Stimulated activated naive CD4-positive, alpha-beta T cell (primary cell): ENCODE measurements at regions not wholly inside any gene's neighbourhood (a gene's known extent, or its start where the extent isn't known, plus 50 kb on each side); places are given as distances from the start of the nearest gene placed in this dataset.
A peak's percentile ranks its signal among the peaks of the same experiment; 100 is the strongest.
"Not testable (repeated sequence)": the region's sequence is repeated elsewhere in the genome, so short reads cannot be mapped to it uniquely, and the experiment has no call there.

Experiments
- DNase-seq, 6 experiments: peaks; one replicate each; lab custom pipeline; 2025; lab: John Stamatoyannopoulos, UW

DNA sequence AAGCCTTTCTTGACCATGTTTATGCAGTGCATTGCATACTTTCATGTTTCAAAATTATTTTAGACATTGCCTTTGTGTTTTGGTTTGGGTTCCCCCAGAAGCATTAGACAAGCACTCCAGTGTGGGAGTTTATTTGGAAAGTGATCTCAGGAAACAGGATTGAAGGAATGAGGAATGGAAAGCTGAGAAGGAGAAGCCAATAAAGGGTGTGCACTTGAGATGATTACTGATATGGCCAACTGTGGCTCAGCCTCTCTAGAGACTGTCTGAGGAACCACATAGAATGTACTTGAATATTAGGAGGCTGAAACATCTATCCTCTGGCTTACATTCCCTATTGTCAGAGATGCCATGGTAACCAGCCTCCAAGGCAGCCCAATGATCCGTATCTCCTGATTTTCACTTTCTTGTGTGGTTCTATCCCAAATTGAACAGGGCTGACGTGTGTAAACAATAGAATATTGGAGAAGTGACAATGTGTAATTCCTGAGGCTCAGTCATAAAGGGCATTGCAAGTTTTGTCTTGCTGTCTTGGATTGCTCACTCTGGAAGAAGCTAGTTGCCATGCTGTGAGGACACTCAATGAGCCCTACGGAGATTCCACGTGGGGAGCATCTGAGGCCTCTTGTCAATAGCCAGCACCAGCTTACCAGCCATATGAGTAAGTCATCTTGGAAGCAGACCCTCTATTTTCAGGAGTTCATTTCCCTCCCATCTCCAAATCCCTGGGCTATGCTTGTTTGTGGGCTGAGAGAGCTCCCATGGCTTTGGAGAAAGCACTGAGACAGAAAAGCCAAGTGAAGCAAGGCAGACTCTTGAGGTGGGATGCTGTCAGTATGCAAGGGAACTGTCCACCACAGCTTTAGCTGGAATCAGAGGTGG is 84.7 kb downstream of the SCN11A start:
- DNase-seq: no peak

DNA sequence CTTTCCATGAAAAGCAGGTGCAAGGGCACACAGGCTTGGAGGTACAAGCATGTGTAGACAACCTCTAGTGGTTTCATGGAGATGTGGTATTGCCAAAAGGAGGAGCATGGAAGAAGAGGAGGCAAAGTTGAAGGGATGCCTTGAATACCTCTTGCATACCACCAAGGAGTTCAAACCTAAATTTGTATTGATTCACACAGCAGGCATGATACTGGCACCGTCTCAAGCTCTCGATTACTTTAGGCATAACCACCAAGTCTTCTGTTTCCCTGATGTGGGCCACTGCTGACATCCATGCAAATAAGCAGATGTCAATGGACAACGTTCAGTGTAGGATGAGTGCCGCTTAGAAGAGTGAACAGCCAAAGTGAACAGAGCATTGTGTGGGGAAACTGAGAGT is 87.1 kb downstream of the SCN11A start:
- no peak for DNase-seq

DNA sequence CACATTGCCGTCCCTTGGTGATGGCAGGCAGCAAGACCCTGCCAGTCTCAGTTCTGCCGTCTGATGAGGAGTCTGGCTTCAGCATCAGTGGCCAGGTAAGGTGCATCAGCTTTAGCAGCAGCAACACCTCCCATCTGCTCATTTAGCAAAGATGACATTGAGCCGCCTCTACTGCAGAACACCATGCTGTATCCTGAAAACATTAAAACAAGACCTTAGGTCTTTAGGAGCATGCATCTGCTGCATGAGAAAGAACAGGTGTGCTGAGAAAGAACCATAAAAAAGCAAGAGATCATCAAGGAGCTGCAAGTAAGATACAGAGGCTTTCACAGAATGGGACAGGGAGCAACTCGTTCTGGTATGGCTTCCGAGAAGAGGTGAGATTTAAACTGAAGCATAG is 87.5 kb downstream of the SCN11A start:
- no peak for DNase-seq

DNA sequence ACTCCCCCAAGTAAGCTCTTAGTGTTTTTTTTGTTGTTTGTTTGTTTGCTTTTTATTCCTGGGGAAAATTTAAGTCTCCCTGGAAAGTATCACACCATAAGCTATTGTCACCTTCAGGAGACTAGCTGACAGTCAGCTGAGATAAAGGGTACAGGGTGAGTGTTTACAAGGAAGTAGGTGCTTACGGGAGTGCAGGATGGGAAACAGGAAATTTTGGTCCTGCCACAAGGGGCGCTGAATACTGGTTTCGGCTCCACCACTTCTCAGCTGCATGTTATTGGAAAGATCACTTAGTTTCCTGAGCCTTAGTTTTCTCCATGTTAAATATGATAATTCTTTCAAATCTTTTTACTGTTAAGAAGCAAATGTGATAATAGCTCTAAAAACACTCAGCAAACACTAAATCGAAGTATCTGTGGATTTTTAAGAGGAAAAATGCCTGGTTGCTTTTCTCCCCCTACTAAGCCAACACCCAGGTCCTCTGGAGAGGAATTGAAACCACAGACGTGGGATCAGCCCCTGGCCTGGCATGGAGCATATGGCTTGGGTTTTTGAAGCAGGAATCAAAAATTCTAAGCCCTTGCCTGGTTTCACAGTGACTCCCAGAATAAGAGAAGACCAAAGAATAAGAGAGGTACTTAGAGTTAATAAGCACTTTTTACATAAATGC is 90.7 kb downstream of the SCN11A start:
- DNase-seq: peak in 2 of 6 experiments; percentile 1

DNA sequence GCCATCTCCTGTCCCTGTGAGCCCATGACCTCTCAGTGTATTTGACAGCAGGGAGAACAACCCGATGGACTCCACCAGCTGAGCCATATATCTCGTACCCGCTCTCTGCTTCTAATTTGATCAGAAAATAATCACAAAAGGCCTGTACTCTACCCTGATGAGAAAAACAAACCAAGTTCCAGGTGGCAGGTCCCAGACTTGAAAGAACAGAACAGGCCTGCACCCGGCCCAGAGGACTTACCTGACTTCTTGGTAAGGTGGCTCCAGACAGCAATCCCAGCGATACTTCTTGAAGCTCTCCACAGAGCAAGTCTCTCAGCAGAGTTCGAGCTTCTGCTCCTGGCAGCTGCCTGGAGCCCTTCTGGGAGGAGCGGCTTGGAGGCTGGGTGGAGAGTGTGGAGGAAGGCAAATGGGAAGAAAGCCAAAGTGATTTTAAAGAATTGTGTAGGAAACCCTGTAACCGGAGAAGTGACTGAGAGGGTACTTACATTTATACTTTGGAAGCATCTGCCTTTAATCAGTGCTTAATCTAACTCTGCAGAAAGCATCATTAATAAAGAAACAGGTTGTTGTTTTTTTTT is 91.6 kb downstream of the SCN11A start:
- DNase-seq: no peak

DNA sequence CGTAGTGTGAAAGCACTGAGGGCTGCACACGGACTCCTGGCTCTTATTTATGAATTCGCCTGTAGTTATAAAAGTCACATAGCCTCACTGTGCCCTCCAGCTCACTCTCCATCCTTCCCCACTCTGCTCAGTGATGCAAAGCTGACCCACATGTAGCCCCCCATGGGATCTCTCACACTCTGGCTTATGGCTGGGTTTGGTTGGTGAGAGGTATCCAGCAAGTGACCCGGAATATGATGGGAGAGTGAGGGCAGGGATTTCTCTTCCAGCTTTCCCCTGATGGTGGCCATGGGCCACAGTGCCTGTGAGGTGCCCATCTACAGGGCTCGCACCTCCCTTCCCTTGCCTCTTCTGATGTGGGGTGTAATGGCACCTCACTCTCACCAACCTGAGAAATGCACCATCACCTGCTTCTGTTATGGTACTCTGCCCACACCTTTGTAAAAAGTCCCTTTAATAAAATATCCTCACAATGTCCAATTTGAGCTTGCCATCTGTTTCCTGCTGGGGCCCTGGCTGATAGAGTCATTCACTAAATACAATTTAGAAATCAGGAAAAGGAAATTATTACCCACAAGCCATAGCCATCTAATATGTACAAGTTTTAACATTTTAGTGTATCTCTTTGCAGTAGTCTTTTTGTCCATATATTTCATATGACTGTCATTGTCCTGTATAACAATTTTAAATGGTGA is 93.6 kb downstream of the SCN11A start:
- no peak for DNase-seq

DNA sequence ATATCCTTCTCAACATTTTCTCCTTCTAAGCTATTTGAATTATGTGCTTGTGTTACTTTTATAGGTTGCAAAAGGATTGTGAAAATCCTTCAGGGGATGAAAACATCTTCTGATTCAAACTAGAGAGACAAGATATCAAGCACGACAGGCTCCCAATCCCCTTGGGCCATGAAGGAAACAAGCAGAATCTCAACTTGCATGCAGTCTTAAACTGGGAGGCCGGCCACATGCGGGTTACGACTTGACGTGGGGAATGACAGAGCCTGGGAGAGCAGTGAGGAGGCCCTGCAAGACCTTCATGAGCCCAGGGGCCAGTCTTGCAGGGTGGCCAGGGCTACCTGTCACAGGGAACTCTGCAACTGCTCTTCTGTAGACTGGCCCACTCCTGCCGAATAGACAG is 94.4 kb downstream of the SCN11A start:
- DNase-seq: no peak

DNA sequence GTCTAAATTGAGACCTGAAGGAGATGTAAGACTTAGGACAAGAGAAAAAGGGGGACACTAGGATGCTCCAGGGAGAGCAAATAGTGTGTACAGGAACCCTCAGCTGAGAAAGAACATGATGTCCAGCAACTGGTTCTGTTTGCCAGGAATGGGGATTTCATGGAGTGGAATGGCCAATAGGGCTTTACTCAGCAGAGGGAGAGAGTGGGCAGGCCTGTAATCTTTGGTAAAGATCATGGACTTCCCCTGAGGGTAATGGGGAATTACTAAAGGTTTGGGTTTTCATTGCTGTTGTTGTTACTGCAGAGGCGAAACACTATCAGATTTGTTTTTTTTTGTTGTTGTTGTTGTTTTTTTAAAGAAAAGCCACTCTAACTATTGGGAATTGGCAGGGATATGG is 99.0 kb downstream of the SCN11A start:
- no peak for DNase-seq

DNA sequence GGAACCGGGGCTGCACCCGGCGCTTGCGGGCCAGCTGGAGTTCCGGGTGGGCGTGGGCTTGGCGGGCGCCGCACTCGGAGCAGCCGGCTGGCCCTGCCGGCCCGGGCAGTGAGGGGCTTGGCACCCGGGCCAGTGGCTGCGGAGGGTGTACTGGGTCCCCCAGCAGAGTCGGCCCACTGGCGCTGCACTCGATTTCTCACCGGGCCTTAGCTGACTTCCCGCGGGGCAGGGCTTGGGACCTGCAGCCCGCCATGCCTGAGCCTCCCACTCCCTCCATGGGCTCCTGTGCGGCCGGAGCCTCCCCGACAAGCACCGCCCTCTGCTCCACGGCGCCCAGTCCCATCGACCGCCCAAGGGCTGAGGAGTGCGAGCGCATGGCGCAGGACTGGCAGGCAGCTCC is 100.6 kb downstream of the SCN11A start:
- not testable (repeated sequence) for DNase-seq

DNA sequence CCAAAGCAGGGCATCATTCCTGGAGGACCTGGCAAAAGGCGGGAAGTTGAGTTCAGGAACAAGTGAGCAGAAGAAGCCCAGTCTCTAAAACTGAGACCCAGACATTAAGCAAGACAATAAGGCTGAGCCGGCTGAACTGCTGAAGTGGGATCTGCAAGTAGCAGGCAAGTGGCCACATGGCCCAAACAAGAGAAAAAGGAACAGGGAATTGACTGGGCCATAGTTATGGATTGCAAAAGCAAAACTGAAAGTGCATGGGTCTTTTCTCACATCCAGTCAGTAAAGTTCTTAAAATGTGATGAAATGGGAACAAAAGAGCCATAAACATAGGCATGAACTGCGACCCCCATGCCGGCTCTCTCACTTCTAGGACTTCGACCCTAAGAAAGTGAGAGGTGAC is 101.2 kb downstream of the SCN11A start:
- DNase-seq: no peak

DNA sequence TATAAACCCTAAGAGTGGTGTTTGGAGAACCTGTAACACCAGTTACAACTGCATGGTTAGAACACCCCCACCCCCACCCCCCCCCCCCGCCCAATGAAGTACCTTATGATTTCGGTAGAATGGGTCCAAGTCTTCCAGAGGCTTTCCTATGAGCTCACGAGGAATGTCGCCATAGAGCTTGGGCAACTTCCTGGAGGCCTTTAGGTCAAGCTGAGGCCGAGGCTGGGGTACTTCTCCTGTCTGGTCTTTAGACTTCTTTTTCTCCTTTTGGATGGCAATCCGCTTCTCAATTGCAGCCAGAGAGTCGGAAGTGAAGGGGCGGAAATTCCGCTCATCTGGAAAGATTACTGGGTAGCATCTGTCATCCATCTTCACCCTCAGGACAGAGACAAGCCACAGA is 101.8 kb downstream of the SCN11A start:
- DNase-seq: no peak

DNA sequence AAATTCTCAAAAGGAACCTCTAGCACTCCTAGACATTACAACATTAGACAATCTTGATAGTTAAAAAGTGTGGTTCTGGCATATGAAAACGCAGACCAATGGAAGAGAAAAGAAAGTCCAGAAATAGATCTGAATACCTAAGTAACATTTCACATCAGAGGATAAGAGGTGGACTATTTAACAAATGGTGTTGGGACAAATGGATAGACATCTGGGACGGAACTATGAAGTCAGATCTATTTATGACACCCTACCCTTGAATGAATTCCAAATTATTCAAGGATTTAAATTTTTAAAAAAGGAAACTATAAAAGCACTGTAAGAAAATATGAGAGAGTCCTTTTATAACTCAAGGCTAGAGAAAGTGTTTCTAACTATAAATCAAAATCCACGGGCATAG is 111.3 kb downstream of the SCN11A start:
- no peak for DNase-seq

DNA sequence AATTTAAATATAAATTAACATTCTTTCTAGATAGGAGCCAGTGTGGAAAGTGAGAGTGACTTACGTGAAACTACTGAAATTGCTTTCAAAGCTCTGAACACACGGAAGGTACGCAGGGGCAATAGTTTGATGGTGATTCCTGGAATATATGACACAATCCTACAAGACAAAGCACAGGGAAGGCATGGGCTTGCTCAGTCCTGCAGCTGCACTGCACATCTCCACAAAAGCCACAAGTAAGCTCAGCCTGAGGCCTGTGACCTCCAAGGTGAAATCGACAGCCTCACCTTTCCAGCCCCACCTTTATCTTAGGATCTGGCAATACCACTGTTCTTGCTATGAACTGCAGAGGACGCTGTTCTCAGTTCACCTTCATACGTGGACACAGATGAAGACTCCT is 109.3 kb upstream of the SCN10A start:
- DNase-seq: no peak

DNA sequence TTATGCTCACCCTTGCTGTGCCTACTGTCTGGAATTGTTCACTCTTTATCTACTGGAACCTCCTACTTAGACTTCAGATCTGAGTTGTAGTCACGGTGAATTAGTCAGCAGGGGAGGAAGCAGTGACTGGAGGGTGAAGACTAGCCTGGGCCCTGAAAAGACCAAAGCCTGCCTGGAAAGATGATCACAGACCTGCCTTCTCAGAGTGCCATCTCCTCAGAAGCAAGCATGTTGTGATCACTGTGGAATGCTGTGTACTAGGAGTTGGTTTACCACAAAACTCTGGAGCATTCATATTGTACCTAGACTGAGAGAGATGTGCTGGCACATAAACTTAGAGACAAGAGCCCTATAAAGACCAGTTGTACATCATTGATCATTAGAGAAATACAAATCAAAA is 100.7 kb upstream of the SCN10A start:
- DNase-seq: no peak

DNA sequence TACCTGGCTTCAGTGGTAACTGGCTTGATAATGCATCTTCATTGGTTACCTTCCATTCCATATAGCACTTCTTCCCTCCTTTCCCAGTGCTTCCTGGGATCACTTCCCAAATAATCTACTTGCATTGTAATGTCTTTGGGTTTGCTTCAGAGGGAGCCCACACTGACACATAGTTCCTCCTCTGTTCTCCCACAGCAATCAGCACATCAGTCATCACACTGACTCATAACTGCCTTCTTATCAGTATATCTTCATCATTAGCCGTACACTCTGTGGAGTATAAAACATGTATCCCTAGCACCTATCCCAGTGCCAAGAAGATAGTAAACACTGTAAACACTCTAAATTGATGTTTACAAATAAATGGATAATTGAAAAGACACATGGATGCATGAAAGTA is 91.4 kb upstream of the SCN10A start:
- no peak for DNase-seq

DNA sequence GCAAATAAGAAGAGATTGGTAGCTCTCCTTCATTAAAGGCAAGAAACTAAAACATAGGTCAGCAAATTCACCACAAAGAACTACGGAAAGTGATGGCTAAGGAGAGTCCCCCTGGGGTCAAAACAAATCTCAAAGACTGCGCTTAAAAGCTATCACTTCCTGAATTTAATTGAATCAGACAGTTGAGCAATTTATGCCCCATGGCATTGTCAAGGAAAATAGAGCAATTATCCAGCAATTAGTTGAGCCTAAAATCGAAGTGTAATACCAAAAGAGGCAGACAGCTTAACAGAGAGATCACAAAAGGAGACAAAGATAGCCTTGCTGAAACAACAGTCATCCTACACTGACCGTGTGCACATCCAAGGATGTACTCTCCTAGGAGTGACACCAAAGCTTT is 74.4 kb upstream of the SCN10A start:
- no peak for DNase-seq

DNA sequence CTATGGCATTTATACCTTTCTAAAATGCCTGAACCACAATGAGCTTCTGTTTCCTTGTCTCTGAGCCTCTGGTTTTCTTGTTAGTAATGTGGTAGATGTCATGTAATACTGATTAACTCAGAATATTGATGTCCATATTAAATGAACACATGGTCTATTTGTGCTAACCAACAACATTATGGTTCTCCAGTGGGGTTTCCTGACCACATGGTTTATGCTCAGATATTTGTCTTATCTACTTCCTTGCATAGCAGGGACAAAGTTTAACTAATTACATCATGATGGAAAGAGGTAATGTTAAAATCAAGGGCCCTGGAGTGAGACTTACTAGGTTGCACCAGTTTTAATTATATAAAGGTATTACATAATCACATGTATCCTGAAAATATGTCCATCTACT is 62.6 kb upstream of the SCN10A start:
- no peak for DNase-seq
